Trophoblast cell (in vitro differentiated cells and primary cell): ENCODE measurements at regions not wholly inside any gene's neighbourhood (a gene's known extent, or its start where the extent isn't known, plus 50 kb on each side); places are given as distances from the start of the nearest gene placed in this dataset.

Experiments
- DNase-seq, 2 donors: peaks; one replicate each; pipeline ENCODE4 v3.0.0-alpha.2; 2016
- H2AFZ ChIP-seq: 2 replicates; pipeline ENCODE4 v1.6.1; 2013; ENCODE audit warnings: low read length, moderate library complexity, mild to moderate bottlenecking; ENCODE audit not compliant: insufficient read depth, poor library complexity
- H2AK5ac ChIP-seq: 2 replicates; pipeline ENCODE4 v1.6.1; 2013; ENCODE audit warnings: mild to moderate bottlenecking, low read length
- H2BK120ac ChIP-seq: 2 replicates; pipeline ENCODE4 v1.6.1; 2013; ENCODE audit warnings: low read length, mild to moderate bottlenecking, moderate library complexity; ENCODE audit not compliant: insufficient read depth, poor library complexity
- H2BK12ac ChIP-seq: 2 replicates; pipeline ENCODE4 v1.6.1; 2013; ENCODE audit warnings: mild to moderate bottlenecking, low read length, moderate library complexity
- H2BK5ac ChIP-seq: 2 replicates; pipeline ENCODE4 v1.6.1; 2013; ENCODE audit warnings: low read length, low read depth, moderate library complexity, mild to moderate bottlenecking; ENCODE audit not compliant: poor library complexity
- H3K14ac ChIP-seq: 2 replicates; pipeline ENCODE4 v1.6.1; 2013; ENCODE audit warnings: mild to moderate bottlenecking, low read length
- H3K18ac ChIP-seq: 2 replicates; pipeline ENCODE4 v1.6.1; 2013; ENCODE audit warnings: mild to moderate bottlenecking, low read length
- H3K23ac ChIP-seq: 2 replicates; pipeline ENCODE4 v1.6.1; 2013; ENCODE audit warnings: low read length
- H3K27ac ChIP-seq: 2 replicates; pipeline ENCODE4 v1.5.1; 2013; ENCODE audit warnings: low read depth, mild to moderate bottlenecking, inconsistent platforms, low read length, moderate library complexity
- H3K27me3 ChIP-seq: 2 replicates; pipeline ENCODE4 v1.6.1; 2013; ENCODE audit warnings: inconsistent platforms, mild to moderate bottlenecking, low read length, moderate library complexity; ENCODE audit not compliant: insufficient read depth
- H3K36me3 ChIP-seq, 2 experiments: 1 replicate in 1 of 2; 2 replicates in 1 of 2; pipeline ENCODE4 v1.6.1; 2013; ENCODE audit warnings: low read length in 2 of 2, mild to moderate bottlenecking in 2 of 2, moderate library complexity in 1 of 2; ENCODE audit not compliant: insufficient read depth in 2 of 2, control insufficient read depth in 1 of 2
- H3K4ac ChIP-seq: 2 replicates; pipeline ENCODE4 v1.6.1; 2013; ENCODE audit warnings: low read depth, mild to moderate bottlenecking, low read length, moderate library complexity
- H3K4me1 ChIP-seq, 2 experiments: 1 replicate in 1 of 2; 2 replicates in 1 of 2; pipeline ENCODE4 v1.6.1; 2013; ENCODE audit warnings: low read length in 2 of 2, mild to moderate bottlenecking in 2 of 2, moderate library complexity in 1 of 2; ENCODE audit not compliant: insufficient read depth in 2 of 2, control insufficient read depth in 1 of 2
- H3K4me2 ChIP-seq: 2 replicates; pipeline ENCODE4 v1.6.1; 2013; ENCODE audit warnings: inconsistent platforms, mild to moderate bottlenecking, low read length, moderate library complexity
- H3K4me3 ChIP-seq: 2 replicates; pipeline ENCODE4 v1.5.1; 2013; ENCODE audit warnings: mild to moderate bottlenecking, low read depth, low read length, inconsistent platforms
- H3K79me1 ChIP-seq: one replicate; pipeline ENCODE4 v1.6.1; 2013; ENCODE audit warnings: low read length
- H3K79me2 ChIP-seq: 2 replicates; pipeline ENCODE4 v1.6.1; 2013; ENCODE audit warnings: low read length, mild to moderate bottlenecking; ENCODE audit not compliant: control insufficient read depth, insufficient read depth, poor library complexity
- H3K9ac ChIP-seq: 2 replicates; pipeline ENCODE4 v1.6.1; 2013; ENCODE audit warnings: mild to moderate bottlenecking, low read length
- H3K9me3 ChIP-seq: 2 replicates; pipeline ENCODE4 v1.6.1; 2013; ENCODE audit warnings: low read depth, mild to moderate bottlenecking, control low read depth, inconsistent platforms, low read length; ENCODE audit not compliant: insufficient read depth
- H4K12ac ChIP-seq: 2 replicates; pipeline ENCODE4 v1.6.1; 2013; ENCODE audit warnings: low read depth, mild to moderate bottlenecking, low read length, moderate library complexity
- H4K8ac ChIP-seq: 2 replicates; pipeline ENCODE4 v1.6.1; 2013; ENCODE audit warnings: low read depth, mild to moderate bottlenecking, low read length, moderate library complexity
- H4K91ac ChIP-seq: one replicate; pipeline ENCODE4 v1.6.1; 2013; ENCODE audit warnings: low read depth, mild to moderate bottlenecking, low read length, moderate library complexity
- WGBS: extraction: QIAGEN DNeasy Blood & Tissue Kit; methylation state at CpG from one replicate; pipeline ENCODE4 v1.1.7; 2013; ENCODE audit warnings: missing lambda C conversion rate; ENCODE audit not compliant: insufficient read length, insufficient coverage; ENCODE audit errors: extremely low coverage; 5-methylcytosine and 5-hydroxymethylcytosine counted together

GRCh38 chr11:133732109-133732674 is 113.1 kb downstream of the SPATA19 start:
- H3K79me1 ChIP-seq = no peaks in the 10 kb centered on the region

DNA sequence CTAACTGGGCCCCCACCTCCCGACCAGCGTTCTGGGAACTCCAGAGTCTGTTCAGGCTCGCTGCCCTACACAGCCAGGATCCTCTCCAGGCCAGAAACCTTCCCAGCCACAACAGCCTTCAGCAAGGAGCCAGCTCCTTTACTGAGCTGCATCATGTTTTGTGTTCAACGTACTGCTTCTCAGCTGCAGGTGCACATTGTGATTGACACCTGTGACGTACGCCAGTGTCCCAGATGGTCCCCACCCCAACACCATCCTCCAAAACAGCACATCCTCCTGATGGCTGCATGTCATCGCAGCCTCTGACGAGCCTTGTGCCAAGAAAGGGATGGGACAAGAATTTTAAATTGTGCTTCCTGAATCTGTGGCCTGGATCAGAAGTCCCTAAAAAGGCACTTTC is 117.5 kb downstream of the SPATA19 start:
- no peak overlapping the region for H4K91ac ChIP-seq
- no peak overlapping the region for H3K14ac ChIP-seq
- no peak overlapping the region for H3K27ac ChIP-seq
- H3K4me1 ChIP-seq = no peaks in the 10 kb centered on the region
- DNase-seq = no peak
- no peaks in the 10 kb centered on the region for H3K36me3 ChIP-seq
- H3K4ac ChIP-seq = no peak overlapping the region
- H4K12ac ChIP-seq = no peak overlapping the region
- H3K79me2 ChIP-seq = no peaks in the 10 kb centered on the region
- no peaks in the 10 kb centered on the region for H3K9me3 ChIP-seq
- no peak overlapping the region for H2BK120ac ChIP-seq
- no peak overlapping the region for H4K8ac ChIP-seq
- H3K4me3 ChIP-seq = no peak overlapping the region
- no peaks in the 10 kb centered on the region for H3K27me3 ChIP-seq
- no peak overlapping the region for H3K23ac ChIP-seq
- no CpG with 5 or more reads among the region's 8 CpGs for WGBS
- no peak overlapping the region for H3K18ac ChIP-seq
- H2BK5ac ChIP-seq = no peak overlapping the region
- H2AFZ ChIP-seq = no peak overlapping the region
- no peaks in the 10 kb centered on the region for H3K79me1 ChIP-seq
- H3K9ac ChIP-seq = no peak overlapping the region
- no peak overlapping the region for H2BK12ac ChIP-seq
- no peak overlapping the region for H2AK5ac ChIP-seq
- H3K4me2 ChIP-seq = no peak overlapping the region

More at GRCh38 chr11:133732109-133732674, 113.1 kb downstream of the SPATA19 start:
- DNase-seq = no peak
- Histone ChIP-seq H3K79me2 (no peaks in the 10 kb centered on the region), H4K12ac (no peak overlapping the region), H4K8ac (no peak overlapping the region), H3K4me2 (no peak overlapping the region), H3K4me3 (no peak overlapping the region), H3K4me1 (no peaks in the 10 kb centered on the region), H3K9ac (no peak overlapping the region), H3K36me3 (no peaks in the 10 kb centered on the region), H3K18ac (no peak overlapping the region), H2BK120ac (no peak overlapping the region), H3K27me3 (no peaks in the 10 kb centered on the region), H2BK5ac (no peak overlapping the region), H3K9me3 (no peaks in the 10 kb centered on the region), H3K27ac (no peak overlapping the region), H2BK12ac (no peak overlapping the region), H4K91ac (no peak overlapping the region), H3K14ac (no peak overlapping the region), H3K4ac (no peak overlapping the region), H2AK5ac (no peak overlapping the region), H2AFZ (no peak overlapping the region), H3K23ac (no peak overlapping the region)
- no CpG with 5 or more reads among the region's 10 CpGs for WGBS

- Histone ChIP-seq H3K9me3 (no peaks in the 10 kb centered on the region), H3K4me1 (no peaks in the 10 kb centered on the region), H2BK5ac (no peak overlapping the region), H3K4me2 (no peak overlapping the region), H2AK5ac (no peak overlapping the region), H2AFZ (no peak overlapping the region), H3K27ac (no peak overlapping the region), H3K79me1 (peaks cover 2% of the 10 kb centered on the region), H3K4ac (no peak overlapping the region), H3K9ac (no peak overlapping the region), H4K12ac (no peak overlapping the region), H3K27me3 (no peaks in the 10 kb centered on the region), H2BK12ac (no peak overlapping the region), H3K4me3 (no peak overlapping the region), H3K18ac (no peak overlapping the region), H3K36me3 (no peaks in the 10 kb centered on the region), H3K14ac (no peak overlapping the region), H4K91ac (no peak overlapping the region), H2BK120ac (no peak overlapping the region), H3K23ac (no peak overlapping the region), H4K8ac (no peak overlapping the region), H3K79me2 (no peaks in the 10 kb centered on the region)
- DNase-seq = no peak
- no CpG with 5 or more reads among the region's 2 CpGs for WGBS
Observed at GRCh38 chr11:133726542-133726941, 118.8 kb downstream of the SPATA19 start.

- no peak for DNase-seq
- H3K4ac ChIP-seq = no peak overlapping the region
- H3K9ac ChIP-seq = no peak overlapping the region
- H3K36me3 ChIP-seq = no peaks in the 10 kb centered on the region
- no peak overlapping the region for H3K4me2 ChIP-seq
- no peak overlapping the region for H4K91ac ChIP-seq
- H2BK5ac ChIP-seq = no peak overlapping the region
- no peak overlapping the region for H2AK5ac ChIP-seq
- no peak overlapping the region for H3K23ac ChIP-seq
- no peak overlapping the region for H2BK120ac ChIP-seq
- peaks cover 2% of the 10 kb centered on the region for H3K79me2 ChIP-seq
- no peak overlapping the region for H2AFZ ChIP-seq
- H3K4me1 ChIP-seq = peaks cover 11 to 12% of the 10 kb centered on the region in 2 experiments
- H3K9me3 ChIP-seq = no peaks in the 10 kb centered on the region
- no peak overlapping the region for H3K18ac ChIP-seq
- H2BK12ac ChIP-seq = no peak overlapping the region
- no CpG with 5 or more reads among the region's 7 CpGs for whole genome bisulfite sequencing
- H3K14ac ChIP-seq = no peak overlapping the region
- no peak overlapping the region for H3K4me3 ChIP-seq
- H3K79me1 ChIP-seq = peaks cover 18% of the 10 kb centered on the region
- no peaks in the 10 kb centered on the region for H3K27me3 ChIP-seq
- no peak overlapping the region for H4K12ac ChIP-seq
- H3K27ac ChIP-seq = no peak overlapping the region
- H4K8ac ChIP-seq = no peak overlapping the region
Observed at GRCh38 chr11:133724116-133724515, 121.2 kb downstream of the SPATA19 start.
